Activated effector memory CD4-positive, alpha-beta T cell treated with anti-CD3 and anti-CD28 coated beads, Interleukin-2, amount 50 U/mL, for 16 hours (primary cell): ENCODE measurements at regions not wholly inside any gene's neighbourhood (a gene's known extent, or its start where the extent isn't known, plus 50 kb on each side); places are given as distances from the start of the nearest gene placed in this dataset.
A peak's percentile ranks its signal among the peaks of the same experiment; 100 is the strongest.
"Not testable (repeated sequence)": the region's sequence is repeated elsewhere in the genome, so short reads cannot be mapped to it uniquely, and the experiment has no call there.

Experiments
- DNase-seq: peaks from one replicate; pipeline ENCODE4 v3.0.0-alpha.2; 2020

DNA sequence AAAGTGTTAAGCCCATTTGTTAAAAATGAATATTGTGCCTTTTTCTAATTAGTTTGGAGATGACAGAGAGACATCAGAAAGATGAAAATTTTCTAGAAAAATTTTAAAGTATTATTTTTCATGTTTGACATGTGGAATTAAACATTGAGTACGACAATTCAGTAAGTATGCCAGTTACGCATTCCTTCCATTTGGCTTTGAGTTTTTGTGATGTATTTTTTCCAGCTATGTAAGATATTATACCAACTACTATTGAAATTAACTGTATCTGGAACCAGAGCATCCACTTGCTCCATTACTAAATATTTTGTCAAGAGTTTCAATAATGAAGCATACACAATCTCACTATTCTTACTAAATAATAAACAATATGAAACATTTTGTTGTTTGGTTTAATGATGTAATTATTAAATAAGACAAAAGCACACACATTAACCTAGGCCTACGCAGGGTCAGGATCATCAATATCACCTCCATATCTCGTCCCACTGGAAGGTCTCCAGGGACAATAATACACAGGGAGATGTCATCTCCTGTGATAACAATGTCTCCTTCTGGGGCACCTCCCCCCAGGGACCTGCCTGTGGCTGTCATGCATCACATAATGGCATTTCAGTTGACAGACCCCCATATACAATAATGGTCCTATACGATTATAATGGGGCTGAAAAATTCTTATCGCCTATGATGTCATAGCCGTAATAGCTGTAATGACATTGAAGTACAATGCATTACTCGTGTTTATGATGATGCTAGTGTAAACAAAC, 274.1 kb downstream of the REEP3 start:
- no peak for DNase-seq

DNA sequence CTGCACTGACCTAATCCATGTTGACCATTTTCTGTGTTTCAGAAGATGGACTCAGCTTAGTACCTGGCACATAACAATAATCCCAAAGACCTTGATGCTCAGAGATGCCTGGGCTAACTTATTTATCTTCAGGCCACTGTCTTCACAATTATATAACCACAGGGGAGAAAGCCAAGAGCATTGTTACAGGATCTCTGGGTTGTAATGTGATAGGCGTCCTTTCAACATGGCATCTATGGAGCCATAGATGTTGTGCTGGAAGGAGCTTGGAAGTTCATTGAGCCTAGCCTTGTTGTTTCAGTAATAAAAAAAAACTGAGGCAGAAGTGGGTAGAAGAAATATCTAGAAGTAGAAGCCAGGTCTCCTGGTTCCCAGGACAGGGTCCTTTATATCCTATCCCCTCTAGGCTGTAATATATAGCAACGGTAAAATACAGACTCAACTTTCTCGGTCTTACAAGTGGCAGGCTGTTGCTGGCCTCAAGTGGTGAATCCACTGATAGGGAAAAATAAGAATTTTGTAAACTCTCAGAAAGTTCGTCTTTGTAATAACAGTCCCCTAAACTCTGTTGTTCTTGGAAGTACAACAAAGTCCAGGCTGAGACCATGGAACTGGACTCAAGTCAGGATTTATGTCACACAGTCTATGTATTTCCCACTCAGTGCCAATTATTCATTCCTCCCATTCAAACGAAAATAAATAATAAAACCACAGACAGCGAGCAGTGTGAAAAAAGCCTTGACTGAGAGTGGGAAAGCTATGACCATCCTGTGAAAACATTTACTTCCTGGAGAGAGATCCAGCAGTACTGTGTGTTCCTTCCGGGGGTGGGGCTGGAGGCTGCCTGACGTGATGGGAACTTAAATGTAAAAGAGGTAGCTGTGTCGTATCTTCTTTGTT, 277.6 kb downstream of the REEP3 start:
- no peak for DNase-seq

- no peak for DNase-seq
Observed at GRCh38 chr10:63799521-63800300, 278.5 kb downstream of the REEP3 start.

DNA sequence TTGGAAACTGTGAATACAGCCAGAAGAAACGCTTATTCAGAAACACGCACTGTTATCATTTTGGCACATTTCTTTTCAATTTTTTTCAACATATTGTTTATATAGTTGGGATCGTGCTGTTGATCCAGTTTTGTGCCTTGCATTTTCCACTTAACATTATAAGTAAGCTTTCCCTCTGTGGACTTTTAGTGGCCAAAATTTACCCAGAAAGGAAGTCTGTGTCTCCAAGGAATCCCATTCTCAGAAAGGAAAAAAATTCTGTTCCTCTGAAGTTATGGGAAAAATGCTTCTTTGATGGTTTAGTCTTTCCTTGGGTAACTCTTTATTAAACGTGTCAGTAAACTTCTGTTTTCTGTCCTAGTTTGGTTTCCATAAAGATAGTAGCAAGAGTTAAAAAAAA, 280.0 kb downstream of the REEP3 start:
- no peak for DNase-seq

DNA sequence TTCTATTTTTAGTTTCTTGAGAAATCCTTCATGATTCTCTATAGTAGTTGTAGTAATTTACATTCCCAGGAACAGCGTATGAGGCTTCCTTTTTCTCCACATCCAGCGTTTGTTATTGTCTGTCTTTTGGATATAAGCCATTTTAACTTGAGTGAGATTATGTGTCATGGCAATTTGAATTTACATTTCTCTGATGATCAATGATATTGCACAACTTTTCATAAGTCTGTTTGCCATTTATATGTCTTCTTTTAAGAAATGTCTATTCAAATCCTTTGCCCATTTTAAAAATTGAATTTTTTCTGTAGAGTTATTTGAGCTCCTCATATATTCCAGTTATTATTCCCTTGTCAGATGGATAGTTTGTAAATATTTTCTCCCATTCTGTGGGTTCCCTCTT, 285.1 kb downstream of the REEP3 start:
- no peak for DNase-seq

- DNase-seq, result no peak
Observed at GRCh38 chr10:63812501-63812900, 291.3 kb downstream of the REEP3 start.

GRCh38 chr10:63819753-63820329, 298.6 kb downstream of the REEP3 start:
- peak; percentile 64 for DNase-seq

GRCh38 chr10:63822496-63822895, 301.3 kb downstream of the REEP3 start:
- DNase-seq, result no peak

GRCh38 chr10:63825111-63825510, 303.9 kb downstream of the REEP3 start:
- DNase-seq, result no peak

- DNase-seq, result no peak
Observed at GRCh38 chr10:63825766-63826165, 304.6 kb downstream of the REEP3 start.

DNA sequence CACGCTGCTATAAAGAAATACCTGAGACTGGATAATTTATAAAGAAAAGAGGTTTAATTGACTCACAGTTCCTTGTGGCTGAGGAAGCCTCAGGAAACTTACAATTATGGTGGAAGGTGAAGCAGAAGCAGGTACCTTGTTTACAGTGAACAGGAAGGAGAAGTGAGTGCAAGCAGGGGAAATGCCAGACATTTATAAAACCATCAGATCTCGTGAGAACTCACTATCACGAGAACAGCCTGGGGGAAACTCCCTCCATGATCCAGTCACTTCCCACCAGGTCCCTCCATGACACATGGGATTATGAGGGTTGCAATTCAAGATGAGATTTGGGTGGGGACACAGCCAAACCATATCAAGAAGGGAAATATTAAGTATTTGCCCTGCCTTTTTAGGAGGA, 305.8 kb downstream of the REEP3 start:
- not testable (repeated sequence) for DNase-seq

DNA sequence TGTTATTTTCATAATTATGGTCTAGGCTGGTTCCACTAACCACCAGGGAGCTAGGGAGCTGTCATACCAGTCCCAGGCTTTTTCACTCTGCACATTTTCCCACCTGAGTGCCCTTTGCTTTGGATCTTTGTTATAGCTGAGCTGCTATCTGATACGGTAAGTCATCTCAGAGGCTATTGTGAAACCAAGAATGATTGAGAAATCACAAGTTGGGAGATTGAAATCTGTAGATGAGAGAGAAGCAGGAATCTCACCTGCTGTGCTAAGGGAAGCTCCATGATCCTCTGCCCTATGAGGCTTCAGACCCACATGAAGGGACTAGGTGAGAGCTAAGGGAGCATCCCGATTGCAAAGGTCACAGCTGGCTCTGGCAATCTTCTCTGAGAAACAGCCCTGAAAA, 307.8 kb downstream of the REEP3 start:
- no peak for DNase-seq

DNA sequence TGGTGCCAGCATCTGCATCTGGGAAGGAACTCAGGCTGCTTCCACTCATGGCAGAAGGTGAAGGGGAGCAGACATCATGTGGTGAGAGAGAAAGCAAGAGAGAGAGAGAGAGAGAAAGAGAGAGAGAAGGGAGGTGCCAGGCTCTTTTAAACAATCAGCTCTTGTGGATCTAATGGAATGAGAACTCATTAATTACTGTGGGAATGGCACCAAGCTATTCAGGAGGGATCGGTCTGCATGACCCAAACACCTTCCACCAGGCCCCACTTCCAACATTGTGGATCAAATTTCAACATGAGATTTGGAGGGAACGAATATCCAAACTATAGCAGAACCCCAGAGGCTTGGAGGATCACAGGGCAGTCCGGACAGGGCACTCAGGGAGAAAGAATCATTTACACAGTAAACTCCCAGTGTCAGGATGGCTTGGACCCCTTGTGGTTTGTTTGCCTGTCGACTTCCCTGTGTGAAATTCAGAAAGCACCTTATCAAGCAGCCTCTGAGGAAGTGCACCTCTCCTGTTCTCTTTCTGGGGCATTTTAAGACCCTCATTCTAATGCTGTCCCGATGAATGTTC, 308.5 kb downstream of the REEP3 start:
- no peak for DNase-seq

- no peak for DNase-seq
Observed at GRCh38 chr10:63832686-63833085, 311.5 kb downstream of the REEP3 start.

GRCh38 chr10:63833411-63834060, 312.3 kb downstream of the REEP3 start:
- no peak for DNase-seq

GRCh38 chr10:63836666-63837442, 315.7 kb downstream of the REEP3 start:
- no peak for DNase-seq

DNA sequence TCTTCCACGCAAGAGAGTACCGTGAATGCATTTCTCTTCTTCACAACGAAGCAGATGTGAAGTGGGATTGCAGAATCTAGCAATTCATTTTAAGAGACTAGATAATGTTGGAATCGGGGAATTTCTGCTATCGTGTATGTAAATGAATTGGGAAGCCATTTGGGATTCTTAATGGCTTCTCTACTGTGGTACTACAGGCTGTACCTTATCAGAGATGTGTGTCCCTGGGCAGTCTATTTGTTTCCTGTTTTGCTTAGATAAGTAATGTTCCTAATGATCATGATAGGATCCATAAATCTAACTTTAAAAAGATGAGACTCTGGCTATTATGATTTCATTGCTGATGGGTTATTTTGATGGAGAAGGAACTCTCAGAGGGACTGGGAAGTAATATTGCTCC, 320.6 kb downstream of the REEP3 start:
- no peak for DNase-seq

- no peak for DNase-seq
Observed at GRCh38 chr10:63843107-63843506, 321.9 kb downstream of the REEP3 start.

DNA sequence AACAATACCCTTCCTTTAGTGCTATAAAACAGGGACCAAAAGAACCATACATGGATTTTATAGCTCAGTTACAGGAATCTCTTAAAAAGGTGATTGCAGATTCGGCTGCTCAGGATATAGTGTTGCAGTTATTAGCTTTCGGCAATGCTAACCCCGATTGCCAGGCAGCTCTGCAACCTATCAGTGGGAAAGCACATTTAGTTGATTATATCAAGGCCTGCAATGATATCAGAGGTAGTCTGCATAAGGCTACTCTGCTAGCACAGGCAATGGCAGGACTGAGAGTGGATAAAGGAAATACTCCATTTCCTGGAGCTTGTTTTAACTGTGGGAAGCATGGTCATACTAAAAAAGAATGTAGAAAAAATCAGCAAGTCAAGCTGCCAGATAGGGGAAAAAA, 327.7 kb downstream of the REEP3 start:
- not testable (repeated sequence) for DNase-seq

DNA sequence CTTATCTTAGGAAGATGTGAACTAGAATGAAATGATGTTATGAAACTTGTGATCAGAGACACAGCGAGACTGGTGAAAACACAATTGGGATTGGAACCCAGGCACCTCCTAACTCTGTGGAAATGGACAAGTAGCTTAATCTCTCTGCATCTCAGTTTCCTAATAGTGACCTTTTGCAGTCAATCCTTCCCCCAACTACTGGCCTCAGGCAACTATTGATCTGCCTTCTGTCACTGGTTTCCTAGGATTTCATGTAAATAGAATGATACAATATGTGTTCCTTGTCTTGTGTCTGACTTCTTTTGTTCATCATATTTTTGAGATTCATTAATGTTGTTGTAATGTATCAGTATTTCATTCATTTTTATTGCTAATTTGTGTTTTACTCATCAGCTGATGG, 341.7 kb downstream of the REEP3 start:
- DNase-seq, result no peak

DNA sequence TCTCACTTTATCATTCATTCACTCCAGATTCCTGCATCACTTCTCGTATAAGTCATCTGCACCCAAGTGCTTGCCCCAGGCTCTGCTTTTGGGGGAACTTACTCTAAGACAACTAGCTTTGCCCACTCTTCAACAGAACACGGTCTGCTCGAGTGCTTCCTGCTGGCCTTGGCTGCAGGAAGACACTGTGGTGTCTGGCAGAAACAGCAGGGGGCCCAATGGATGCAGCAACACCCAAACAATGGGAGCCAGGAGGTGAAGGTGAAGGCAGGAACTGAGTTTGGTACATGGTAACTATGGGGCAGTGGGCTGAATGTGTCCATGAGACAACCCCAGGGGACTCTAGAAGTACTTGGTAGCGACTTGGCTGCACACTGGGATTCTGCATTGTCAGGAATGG, 344.0 kb downstream of the REEP3 start:
- DNase-seq, result no peak
